HG03460 (cell line): ENCODE measurements at regions not wholly inside any gene's neighbourhood (a gene's known extent, or its start where the extent isn't known, plus 50 kb on each side); places are given as distances from the start of the nearest gene placed in this dataset.

Experiments
- ATAC-seq: cut with Tn5 transposase; IDR thresholded peaks from one replicate; pipeline ENCODE4 v1.9.1; 2021; ENCODE audit not compliant: unreplicated experiment

DNA sequence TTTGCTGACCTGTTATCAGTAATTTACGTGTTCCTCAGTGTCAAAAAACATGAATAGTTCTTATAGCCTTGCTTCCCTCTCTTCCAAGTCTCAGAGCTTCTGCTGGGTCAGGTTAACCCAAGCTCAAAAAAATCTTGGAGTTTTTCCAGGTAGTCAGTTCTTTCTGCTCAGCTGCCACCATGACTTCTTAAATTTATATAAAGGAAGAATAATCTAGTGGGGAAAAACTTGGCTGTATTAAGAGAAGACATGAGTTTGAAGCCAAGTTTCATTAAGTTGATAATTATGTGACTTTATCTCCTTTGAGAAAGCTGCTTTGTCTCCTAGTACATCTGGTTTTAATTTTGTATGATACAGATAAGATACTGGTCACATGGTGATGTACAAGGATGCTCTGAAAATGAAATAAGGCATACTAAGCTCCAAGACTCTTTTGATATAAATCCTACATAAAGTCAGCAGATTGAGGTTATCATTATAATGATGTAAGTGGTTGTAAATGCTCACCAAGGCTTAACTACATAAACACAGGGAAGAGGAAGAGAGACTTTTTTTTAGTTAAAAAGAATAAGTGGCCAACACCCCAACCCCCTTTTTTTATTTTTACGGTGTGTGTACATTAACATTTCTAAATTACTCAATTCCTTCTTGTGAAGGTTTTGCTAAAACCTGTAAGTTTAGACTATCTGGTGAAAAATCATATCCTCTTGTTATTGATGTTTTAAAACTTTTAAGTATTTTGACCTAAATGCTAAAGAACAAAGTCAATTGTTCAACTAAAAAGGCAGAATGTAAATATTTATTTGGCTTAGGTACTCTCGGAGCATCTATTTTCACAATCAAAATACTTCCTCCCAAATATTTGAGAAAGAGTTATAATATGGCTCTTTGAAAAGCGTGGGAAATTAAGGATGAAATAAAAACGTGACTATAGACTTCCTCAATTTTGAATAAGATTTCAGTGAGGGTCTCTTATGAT is 84.1 kb upstream of the SLC38A2 start:
- no peak for ATAC-seq

DNA sequence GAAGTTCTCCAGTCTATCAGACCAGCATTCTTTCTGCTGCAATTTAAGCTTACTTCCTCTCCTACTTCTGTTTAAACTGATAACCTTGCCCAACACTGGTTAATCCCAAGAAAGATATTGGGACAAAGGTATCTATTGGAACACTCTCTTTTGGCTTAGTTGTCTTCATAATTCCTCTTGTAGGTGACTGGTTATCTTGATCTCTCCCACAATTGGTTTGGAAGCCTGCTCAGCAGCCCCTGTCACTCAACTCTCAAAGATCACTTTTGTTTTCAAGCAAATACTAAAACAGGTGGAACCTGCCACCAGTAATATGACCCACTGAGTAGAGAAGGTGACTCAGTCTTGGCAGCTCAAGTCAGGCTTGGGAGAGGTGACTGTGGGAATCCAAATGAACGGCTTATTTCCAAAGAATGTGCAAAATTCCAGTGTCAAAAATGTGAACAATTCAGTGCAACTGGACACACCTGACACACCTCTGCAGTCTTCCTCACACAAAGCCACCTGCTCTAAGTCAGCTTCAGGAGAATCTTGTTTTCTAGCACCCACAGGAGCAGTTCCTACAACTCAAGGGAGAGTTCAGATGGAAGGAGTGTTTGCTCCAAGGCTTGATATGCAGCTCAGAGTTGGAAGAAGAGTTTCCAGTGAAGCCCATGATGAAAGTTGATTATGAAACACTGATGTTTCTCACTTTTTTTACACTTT is 83.2 kb upstream of the SLC38A2 start:
- ATAC-seq: no peak

DNA sequence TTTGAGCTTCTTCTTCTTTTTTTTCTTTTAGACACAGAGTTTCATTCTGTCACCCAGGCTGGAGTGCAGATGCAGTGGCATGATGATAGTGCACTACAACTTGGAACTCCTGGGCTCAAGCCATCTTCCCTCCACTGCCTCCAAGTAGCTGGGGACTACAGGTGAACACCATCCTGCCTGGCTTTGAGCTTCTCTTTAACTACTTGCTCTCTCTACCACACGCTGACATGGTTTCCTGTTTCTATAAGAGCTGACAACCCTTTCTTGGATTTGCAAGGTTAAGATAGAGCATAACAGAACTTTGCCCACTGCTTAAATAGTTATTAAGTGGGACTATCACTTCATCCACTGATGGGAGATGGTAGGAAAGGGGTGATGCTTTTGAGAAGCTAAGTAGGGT is 82.4 kb upstream of the SLC38A2 start:
- ATAC-seq: no peak

DNA sequence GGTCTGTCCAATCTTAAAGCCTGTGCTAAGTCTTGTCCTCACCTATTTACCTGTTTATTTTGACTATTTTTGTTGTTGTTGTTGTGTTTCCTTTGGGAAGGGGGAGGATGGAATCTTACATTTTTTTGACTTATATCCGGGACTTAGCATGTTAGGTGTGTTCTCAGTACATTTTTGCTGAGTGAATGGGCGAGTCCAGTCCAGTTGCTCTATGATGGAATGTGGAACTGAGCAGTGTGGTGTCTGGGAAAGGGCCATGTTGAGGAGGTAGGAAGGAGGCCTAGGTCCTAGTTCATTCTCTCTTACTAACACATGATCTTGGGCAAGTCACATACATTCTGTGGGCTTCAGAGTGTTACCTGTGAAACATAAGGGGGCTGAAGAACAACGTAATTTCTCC is 80.9 kb upstream of the SLC38A2 start:
- no peak for ATAC-seq

DNA sequence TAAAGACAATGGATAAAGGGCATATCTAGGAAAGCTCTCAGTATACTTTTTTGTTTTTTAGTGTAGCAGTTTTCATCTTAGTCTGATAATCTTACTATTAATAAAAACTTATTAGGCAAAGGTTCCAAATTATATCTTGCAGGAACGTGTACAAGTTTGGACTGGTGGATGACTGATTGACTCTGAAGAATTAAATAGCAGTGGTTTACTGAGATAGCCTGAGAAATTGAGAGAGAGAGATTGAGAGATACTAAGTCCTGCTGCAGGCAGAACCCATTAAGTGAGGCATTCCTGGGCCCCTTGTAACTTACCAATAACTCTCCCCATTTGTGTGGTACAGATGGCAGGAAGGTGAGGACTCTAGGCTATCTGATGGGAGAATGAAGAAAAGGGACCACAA is 80.2 kb upstream of the SLC38A2 start:
- ATAC-seq: no peak

DNA sequence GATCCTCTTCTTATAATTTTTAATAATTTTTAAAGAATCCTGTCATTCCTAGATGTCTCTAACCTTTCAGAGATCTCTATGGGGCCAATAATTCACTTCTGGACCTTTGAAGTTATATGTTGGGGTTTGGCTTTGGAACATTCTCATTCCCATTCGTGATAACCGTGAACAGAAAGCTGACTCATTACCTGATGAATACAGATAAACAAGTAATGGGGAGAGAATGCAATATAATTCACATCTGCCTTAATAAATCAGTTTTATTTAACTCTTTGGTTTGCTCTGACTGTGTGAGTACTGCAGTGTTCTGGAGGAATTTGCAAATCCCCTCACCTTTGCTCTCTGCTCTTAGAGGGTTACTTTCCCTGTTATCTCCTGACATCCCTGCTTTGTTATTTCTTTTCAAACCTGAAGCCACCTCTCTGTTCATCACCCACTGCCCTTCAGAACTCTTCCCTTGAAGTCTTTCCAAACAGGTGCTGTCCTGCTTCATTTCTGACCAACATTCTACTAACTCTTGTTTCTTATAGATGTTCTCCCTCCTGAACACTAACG is 79.6 kb upstream of the SLC38A2 start:
- ATAC-seq: no peak

DNA sequence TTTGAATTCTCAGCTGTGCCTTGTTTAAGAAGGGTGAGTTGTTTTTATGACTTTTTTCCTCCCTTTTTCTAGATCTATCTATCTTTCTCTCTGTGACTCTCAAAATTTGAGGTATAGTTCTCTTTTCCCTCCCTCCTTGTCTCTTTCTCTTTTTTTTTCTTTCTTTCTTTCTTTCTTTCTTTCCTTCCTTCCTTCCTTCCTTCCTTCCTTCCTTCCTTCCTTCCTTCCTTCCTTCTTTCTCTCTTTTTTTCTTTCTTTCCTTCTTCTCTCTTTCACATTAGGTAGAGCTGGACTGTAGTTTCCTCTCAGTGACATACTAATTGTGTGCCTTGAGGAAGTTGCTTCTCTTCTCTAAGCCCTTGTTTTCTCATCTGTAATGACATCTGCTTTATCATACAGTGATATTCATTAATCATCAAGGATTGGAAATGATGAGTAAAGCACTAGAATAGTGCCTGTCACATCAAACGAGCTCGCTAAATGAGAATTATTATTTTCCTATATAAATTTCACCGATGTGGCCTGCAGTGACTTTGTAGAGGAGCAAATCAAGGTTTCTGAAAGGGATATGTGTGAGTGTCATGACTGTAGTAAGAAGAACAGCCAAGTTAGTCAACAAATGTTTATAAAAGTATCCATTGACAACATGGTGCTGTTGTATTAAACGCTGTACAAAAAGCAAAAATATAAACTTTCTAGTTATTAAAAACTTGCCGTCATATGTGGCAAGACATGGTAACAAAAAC is 78.9 kb upstream of the SLC38A2 start:
- ATAC-seq: no peak

DNA sequence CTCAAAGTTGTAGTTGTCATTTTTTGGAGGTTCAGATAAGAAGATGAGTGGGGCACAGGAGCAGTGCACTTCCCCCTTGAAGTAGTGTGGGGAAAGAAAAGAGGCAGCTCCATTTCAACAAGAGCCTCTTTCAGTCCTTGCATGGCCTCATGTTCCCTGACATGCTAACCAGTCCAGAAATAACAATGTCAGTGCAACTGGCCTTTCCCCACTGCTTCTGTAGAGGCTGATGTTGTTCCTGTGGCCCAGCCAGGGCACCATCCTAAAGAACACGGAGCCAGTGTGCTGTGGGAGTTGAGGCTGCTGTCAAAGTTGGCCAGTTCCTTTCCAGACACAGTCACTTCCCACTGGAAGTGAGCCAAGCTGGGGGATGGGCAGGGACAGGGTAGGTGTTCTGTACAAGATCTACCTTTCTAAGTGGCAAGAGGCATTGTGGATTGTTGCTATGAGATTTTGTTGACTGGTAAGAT is 77.7 kb upstream of the SLC38A2 start:
- no peak for ATAC-seq

DNA sequence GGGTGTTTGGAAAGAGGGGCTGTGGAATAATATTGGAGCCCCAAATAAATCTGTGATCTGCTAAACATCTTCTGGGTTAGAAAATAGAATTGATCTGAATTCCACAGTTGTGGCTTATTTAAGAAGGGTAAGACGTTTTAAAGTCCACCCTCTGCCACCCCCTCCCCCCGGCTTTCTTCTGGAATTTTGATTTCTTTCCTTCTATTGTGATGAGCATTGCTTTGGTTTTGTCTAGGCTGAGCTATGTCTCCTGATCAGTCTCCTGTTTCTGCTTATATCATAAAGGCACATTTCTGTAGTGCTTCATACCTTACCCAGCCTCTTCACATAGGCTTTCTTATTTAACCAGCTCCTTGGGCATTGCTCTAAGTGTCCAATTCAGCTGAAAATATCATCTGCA is 77.3 kb upstream of the SLC38A2 start:
- no peak for ATAC-seq

DNA sequence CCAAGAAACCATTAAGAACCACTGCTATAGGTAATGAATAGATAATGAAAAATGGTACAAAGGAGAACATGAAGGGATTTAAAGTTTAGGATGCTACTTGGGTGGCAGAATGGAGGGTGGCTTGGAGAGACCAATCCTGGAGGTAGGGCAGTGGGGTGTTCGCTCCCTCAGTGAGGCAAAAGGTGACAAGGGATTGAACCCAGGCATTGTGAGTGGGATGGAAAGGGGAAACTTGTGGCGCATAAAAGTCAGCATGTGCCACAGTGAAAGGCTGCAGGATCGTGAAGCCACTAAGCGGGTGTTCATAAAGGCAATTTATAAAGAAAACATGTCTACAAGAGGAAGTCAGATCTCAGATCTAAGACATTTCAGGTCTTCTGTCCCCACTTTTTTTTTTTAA is 76.7 kb upstream of the SLC38A2 start:
- no peak for ATAC-seq

DNA sequence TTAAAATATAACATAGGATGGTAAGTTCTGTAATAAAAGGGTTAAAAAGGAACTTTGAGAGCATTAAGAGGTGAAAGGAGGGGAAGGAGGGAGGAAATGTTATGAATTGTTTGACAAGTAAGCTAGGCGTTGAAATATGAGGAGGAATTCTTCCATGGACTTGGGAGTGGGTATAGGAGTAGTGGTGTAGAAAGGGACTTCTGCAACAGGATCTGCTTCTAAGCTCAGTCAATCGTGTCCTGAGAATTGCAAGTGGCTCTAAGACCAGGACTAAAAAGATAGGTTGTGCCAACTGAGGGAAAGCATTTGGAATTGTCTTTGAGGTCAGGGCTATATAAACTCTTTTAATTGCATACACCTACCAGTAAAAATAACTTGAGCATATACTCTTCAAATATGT is 74.1 kb upstream of the SLC38A2 start:
- no peak for ATAC-seq

DNA sequence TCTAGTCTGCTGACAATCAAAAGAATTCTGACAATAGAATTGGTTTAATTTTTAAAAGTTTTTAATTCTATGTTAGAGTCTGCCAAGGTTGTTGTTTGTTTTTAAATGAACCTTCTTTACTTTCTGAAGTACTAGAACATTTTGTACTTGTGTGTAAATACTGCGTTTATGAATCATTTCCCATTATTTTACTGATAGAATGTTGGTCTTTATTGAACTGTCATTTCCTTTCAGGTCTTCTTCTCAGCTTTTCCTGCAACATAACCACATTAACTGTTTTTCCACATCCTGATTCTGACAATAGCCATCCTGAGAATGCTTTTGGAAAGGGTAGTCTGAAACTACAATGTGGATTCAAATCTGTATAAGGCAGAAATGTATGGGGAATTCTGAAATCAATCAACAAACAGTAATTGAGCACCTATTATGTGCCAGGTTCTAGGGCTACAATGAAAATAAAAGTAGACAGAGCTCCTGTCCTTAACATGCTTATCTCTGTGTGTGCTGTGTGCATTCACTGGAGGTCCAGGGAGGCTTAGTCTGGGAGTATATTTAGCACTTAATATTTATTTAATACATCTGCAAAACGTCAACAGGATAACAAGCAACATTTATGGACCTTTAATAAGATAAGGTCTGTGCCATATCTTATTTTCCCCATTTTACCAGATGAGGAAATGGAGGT is 73.1 kb upstream of the SLC38A2 start:
- ATAC-seq: no peak

DNA sequence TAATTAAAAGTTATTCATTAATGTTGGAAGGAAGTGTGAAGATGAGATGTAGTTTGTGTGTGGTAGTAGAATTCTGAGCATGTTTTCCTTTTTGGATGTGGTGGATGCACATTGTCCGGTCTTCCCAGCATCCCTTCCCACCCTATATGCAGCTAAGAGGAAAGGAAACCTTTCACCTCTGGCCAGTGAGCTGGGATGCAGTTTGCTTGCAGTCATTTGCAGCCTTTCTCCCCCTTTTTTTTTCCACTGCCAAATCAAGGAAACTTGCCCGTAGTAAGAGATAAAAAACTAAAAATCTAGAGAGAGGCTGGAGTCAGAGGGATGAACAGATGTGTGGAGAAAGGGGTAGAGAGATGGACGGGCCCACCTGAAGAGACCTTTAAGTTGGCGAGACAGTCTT is 72.5 kb upstream of the SLC38A2 start:
- ATAC-seq: no peak

DNA sequence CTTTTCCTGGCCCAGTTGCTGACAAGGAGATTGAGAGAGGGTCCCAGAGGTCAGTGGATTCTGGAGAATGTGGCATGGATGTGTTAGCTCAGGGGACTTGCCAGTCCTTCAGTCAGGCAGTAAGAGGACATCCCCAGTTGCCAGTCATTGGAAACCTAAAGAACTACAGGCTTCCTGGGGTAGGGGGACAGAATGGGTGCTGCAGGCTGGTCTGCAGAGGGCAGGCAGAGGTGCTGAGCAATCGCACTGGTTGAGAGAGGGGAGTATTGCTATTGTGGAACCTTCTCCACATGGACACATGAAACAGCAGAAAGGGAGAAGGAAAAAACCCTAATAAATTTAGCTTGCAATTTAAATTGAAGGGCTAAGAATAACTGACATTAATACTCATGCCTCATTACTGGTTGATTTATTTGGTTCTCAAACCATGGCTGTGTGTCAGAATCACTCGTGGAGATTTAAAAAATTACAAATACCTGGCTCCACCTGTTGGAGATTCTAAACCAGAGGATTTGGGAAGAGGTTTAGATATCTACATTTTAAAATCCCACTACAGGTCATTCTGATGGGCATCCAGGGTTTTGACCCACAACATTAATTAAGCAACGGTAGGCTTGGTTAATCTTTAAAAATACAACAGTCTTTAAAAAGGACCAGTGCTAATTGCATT is 71.2 kb upstream of the SLC38A2 start:
- ATAC-seq: no peak

DNA sequence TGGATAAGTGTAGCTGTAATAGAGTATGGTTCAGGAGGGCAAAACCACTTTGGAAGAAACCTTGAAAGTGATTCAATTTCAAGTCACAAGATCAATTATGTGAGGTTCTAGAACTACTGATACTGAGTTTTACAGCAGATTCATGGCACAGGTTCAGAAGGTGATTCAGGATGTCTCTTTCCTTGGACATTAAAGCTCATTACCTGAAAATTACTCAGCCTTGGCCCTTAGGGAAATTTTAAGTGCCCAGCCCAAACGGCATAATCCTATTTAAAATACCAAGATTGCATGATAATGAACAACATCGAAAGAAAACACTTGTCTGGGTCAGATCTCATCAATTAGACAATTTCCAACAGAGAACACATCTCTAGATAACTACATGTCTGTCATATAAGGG is 70.2 kb upstream of the SLC38A2 start:
- ATAC-seq: no peak

DNA sequence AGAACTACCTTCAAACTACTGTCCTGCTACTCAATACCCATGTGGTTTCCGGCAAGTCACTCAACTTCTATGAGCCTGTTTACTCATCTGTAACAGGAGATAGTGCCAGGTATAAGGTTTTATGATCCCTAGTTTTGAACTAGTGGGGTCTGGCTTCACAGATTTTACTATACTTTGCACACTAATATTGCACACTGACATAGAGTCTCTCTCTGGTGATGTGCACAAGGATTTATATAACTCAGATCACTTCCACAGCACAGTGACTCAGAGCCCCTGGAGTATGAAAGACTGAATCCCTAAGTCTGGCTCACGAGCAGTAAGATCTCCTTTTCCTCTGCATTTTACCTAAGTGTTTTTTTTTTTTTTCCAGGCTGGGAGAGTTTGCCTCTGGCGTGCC is 69.7 kb upstream of the SLC38A2 start:
- ATAC-seq: no peak

DNA sequence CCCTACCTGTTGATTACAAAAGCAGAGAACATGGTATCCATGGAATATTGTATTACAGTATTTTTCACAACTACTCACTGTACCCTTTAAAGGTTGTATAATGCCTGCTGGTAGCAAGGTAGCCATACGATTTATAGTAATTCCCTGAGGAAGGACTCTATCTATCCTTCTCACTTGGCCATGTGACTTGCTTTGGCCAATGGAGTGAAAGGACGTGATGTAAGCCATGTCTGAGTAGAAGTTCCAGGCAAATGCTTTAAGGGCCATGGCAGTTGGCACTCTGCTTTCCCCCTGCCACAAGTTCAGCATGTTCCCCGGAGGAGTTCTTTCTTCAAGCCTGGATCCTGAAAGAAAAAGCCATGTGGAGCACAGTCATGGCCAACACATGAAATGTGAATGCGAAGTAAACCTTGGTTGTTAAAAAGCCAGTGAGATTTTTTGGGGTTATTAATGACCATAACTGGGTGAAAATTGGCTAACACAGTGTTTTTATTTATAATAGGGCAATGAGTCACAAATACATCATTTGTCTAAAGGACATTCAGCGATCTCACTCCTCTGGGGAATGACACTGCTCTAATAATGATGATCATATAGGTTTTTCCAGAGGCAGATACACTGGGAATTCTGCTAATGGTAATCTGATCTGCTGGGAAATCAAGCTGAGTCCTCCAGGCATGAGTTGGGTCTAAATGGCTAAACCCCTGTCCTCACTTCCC is 67.4 kb upstream of the SLC38A2 start:
- no peak for ATAC-seq

DNA sequence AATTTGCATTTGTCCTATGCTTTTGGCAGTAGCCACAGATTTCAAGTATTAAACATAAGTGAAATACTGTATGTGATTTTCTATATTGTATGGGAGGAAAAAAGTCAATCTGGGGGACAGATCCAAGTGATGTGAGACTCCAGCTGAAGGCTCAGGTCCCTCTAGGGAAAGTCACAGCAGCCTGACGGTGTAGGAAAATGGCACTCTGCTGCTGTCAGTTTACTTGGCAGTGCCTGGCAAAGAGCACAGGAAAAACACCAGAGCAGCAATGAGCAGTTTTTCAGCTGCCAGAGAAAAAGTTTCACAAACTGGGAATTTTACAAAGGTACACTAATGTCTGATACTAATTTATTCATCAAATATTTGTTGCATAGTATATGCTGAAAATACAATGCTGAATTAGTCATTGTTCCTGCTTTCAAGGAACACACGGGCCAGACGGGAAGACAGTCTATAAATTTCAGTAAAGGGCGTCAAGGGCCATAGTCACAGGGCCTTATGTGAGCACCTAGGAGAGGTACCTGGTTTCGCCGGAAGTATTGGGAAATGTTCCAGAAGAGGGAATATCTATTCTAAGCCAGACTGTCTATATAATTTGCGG is 66.2 kb upstream of the SLC38A2 start:
- no peak for ATAC-seq

DNA sequence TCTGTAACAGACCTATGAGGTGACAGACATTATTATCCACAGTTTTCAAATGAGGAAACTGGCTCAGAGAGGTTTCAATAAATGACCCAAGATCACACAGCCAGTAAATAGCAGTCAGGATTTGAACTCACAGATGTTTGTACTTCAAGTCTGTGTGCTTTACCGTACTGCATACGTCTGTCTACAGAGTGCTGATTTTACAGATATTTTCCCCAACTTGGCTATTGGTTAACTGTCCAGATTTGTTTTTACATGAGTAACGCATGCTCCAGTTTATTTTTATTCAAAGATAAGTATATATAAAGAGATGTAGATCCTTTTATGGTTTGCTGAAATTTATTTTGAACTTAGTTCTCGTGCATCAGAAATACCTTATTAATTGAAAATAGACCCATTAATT is 65.7 kb upstream of the SLC38A2 start:
- no peak for ATAC-seq
